OCI-M2 (cell line): ENCODE measurements at regions not wholly inside any gene's neighbourhood (a gene's known extent, or its start where the extent isn't known, plus 50 kb on each side); places are given as distances from the start of the nearest gene placed in this dataset.
A peak's percentile ranks its signal among the peaks of the same experiment; 100 is the strongest.

ENCODE experiments used
- DNase-seq: peaks from one replicate; lab custom pipeline; 2025; ENCODE audit not compliant: unreplicated experiment; lab: John Stamatoyannopoulos, UW

GRCh38 chr6:43970068-43970912 lies 157.0 kb downstream of the MRPL14 start:
- DNase-seq: no peak

- peak; percentile 77 for DNase-seq
These were observed 157.9 kb downstream of the MRPL14 start for GRCh38 chr6:43969158-43969981.

GRCh38 chr6:43968110-43968965 lies 158.9 kb downstream of the MRPL14 start:
- DNase-seq: no peak

- no peak for DNase-seq
These were observed 159.5 kb downstream of the MRPL14 start for GRCh38 chr6:43967719-43968091.

GRCh38 chr6:43966853-43967718 lies 160.2 kb downstream of the MRPL14 start:
- no peak for DNase-seq

GRCh38 chr6:43966374-43966658 lies 160.9 kb downstream of the MRPL14 start:
- no peak for DNase-seq

- DNase-seq: no peak
These were observed 161.5 kb downstream of the MRPL14 start for GRCh38 chr6:43965628-43966373.

- no peak for DNase-seq
These were observed 162.3 kb downstream of the MRPL14 start for GRCh38 chr6:43964659-43965570.

- DNase-seq: no peak
These were observed 163.2 kb downstream of the MRPL14 start for GRCh38 chr6:43963877-43964658.

- no peak for DNase-seq
These were observed 164.0 kb downstream of the MRPL14 start for GRCh38 chr6:43963203-43963602.

GRCh38 chr6:43962458-43962857 lies 164.8 kb downstream of the MRPL14 start:
- DNase-seq: no peak

GRCh38 chr6:43957273-43957672 lies 170.0 kb downstream of the MRPL14 start:
- DNase-seq: no peak

- no peak for DNase-seq
These were observed 170.8 kb downstream of the MRPL14 start for GRCh38 chr6:43956478-43956877.

- DNase-seq: no peak
These were observed 172.7 kb downstream of the MRPL14 start for GRCh38 chr6:43954311-43955131.

- no peak for DNase-seq
These were observed 173.4 kb downstream of the MRPL14 start for GRCh38 chr6:43953794-43954310.

GRCh38 chr6:43953256-43953655 lies 174.0 kb downstream of the MRPL14 start:
- DNase-seq: no peak

- no peak for DNase-seq
These were observed 174.5 kb downstream of the MRPL14 start for GRCh38 chr6:43952746-43953145.
